ENCODE measurements at regions not wholly inside any gene's neighbourhood (a gene's known extent, or its start where the extent isn't known, plus 50 kb on each side); places are given as distances from the start of the nearest gene placed in this dataset.
A peak's percentile ranks its signal among the peaks of the same experiment; 100 is the strongest.

GRCh38 chr7:142409471-142409870 lies 151.6 kb upstream of the PRSS58 start:
- DNase-seq (ENCODE audit: low spot score) = no peak

GRCh38 chr7:142408794-142409193 lies 150.9 kb upstream of the PRSS58 start:
- DNase-seq (ENCODE audit: low spot score) = no peak

GRCh38 chr7:142407939-142408570 lies 150.2 kb upstream of the PRSS58 start:
- DNase-seq (ENCODE audit: low spot score) = no peak

GRCh38 chr7:142405122-142405765 lies 147.4 kb upstream of the PRSS58 start:
- DNase-seq (ENCODE audit: low spot score) = no peak

- DNase-seq (ENCODE audit: low spot score) = no peak
These were observed 144.1 kb upstream of the PRSS58 start for GRCh38 chr7:142401951-142402350.

- DNase-seq (ENCODE audit: low spot score) = no peak
These were observed 142.2 kb upstream of the PRSS58 start for GRCh38 chr7:142400042-142400533.

- DNase-seq (ENCODE audit: low spot score) = no peak
These were observed 133.5 kb upstream of the PRSS58 start for GRCh38 chr7:142391191-142391992.

- DNase-seq (ENCODE audit: low spot score) = no peak
These were observed 131.7 kb upstream of the PRSS58 start for GRCh38 chr7:142389544-142389943.

GRCh38 chr7:142385491-142386340 lies 127.9 kb upstream of the PRSS58 start:
- peak; percentile 86 for DNase-seq (ENCODE audit: low spot score)

- DNase-seq (ENCODE audit: low spot score) = no peak
These were observed 126.7 kb upstream of the PRSS58 start for GRCh38 chr7:142384493-142384922.

- no peak for DNase-seq (ENCODE audit: low spot score)
These were observed 126.1 kb upstream of the PRSS58 start for GRCh38 chr7:142383841-142384492.

GRCh38 chr7:142381727-142382390 lies 124.0 kb upstream of the PRSS58 start:
- DNase-seq (ENCODE audit: low spot score) = peak; percentile 13

- DNase-seq (ENCODE audit: low spot score) = no peak
These were observed 122.2 kb upstream of the PRSS58 start for GRCh38 chr7:142380069-142380468.

- DNase-seq (ENCODE audit: low spot score) = no peak
These were observed 121.5 kb upstream of the PRSS58 start for GRCh38 chr7:142379201-142379885.

GRCh38 chr7:142377567-142377966 lies 119.7 kb upstream of the PRSS58 start:
- no peak for DNase-seq (ENCODE audit: low spot score)

- no peak for DNase-seq (ENCODE audit: low spot score)
These were observed 118.6 kb upstream of the PRSS58 start for GRCh38 chr7:142376356-142376997.

- DNase-seq (ENCODE audit: low spot score) = no peak
These were observed 118.0 kb upstream of the PRSS58 start for GRCh38 chr7:142375710-142376313.

- no peak for DNase-seq (ENCODE audit: low spot score)
These were observed 114.9 kb upstream of the PRSS58 start for GRCh38 chr7:142372727-142373126.
